B cell (primary cell): ENCODE measurements at regions not wholly inside any gene's neighbourhood (a gene's known extent, or its start where the extent isn't known, plus 50 kb on each side); places are given as distances from the start of the nearest gene placed in this dataset.

Experiments
- ATAC-seq: fragments of 200-7000 bp; cut with Tn5 transposase; one replicate; pipeline ENCODE4 v1.10.0; 2021; ENCODE audit warnings: low read depth, mild to moderate bottlenecking, moderate number of reproducible peaks, moderate library complexity
- CTCF ChIA-PET: fragments of 350-600 bp; sonication (Branson Sonifier 250); formaldehyde crosslinking; loops from one replicate; lab custom pipeline; 2021; ENCODE audit warnings: antibody characterized with exemption, inconsistent platforms; lab: Charles Lee
- POLR2A ChIA-PET: fragments of 350-600 bp; sonication (Branson Sonifier 250); formaldehyde crosslinking; loops from one replicate; lab custom pipeline; 2021; ENCODE audit warnings: antibody characterized with exemption; lab: Charles Lee
- DNase-seq: peaks from one replicate; pipeline ENCODE4 v3.0.0; 2013
- H2AFZ ChIP-seq: 2 replicates; pipeline ENCODE4 v1.6.1; 2012; ENCODE audit warnings: mild to moderate bottlenecking, low read depth, low read length; ENCODE audit not compliant: insufficient read depth, poor library complexity, severe bottlenecking
- H3K27ac ChIP-seq, 2 donors: 1 replicate in 1 of 2; 2 replicates in 1 of 2; pipeline ENCODE4 v1.5.1; 2012 to 2013; ENCODE audit warnings: low read length in 2 of 2, mild to moderate bottlenecking in 2 of 2, moderate library complexity in 1 of 2
- H3K27me3 ChIP-seq, 4 experiments: fragments of 200-600 bp in 1 of 4; sonication (generic) in 1 of 4; replicated peaks in 1 of 4; 1 replicate in 2 of 4; 2 replicates in 2 of 4; pipeline versions ENCODE4 v1.6.1 to v1.7.0; 2013 to 2016; ENCODE audit warnings: low read length in 3 of 4, mild to moderate bottlenecking in 2 of 4, mixed read lengths in 1 of 4, moderate library complexity in 1 of 4; ENCODE audit not compliant: insufficient read depth in 4 of 4, control insufficient read depth in 3 of 4; ENCODE audit errors: control extremely low read depth in 1 of 4
- H3K36me3 ChIP-seq, 2 experiments: replicated peaks in 1 of 2; 1 replicate in 1 of 2; 2 replicates in 1 of 2; pipeline versions ENCODE4 v1.6.1 to v1.7.1; 2013; ENCODE audit warnings: low read length in 1 of 2; ENCODE audit not compliant: insufficient read depth in 2 of 2, control insufficient read depth in 1 of 2; ENCODE audit errors: control extremely low read depth in 1 of 2, extremely low read depth in 1 of 2
- H3K4me1 ChIP-seq, 2 donors: fragments of 200-600 bp in 1 of 2; sonication (generic) in 1 of 2; 1 replicate in 1 of 2; 2 replicates in 1 of 2; pipeline versions ENCODE4 v1.5.1 to v1.6.1; 2013 to 2017; ENCODE audit warnings: low read length in 2 of 2; ENCODE audit not compliant: control insufficient read depth in 2 of 2, insufficient read depth in 2 of 2
- H3K4me2 ChIP-seq: replicated peaks from 2 replicates; pipeline ENCODE3; 2012; ENCODE audit warnings: mild to moderate bottlenecking, low read depth, low read length; ENCODE audit not compliant: poor library complexity, severe bottlenecking
- H3K4me3 ChIP-seq, 5 experiments: fragments of 200-600 bp in 1 of 5; sonication (generic) in 1 of 5; 1 replicate in 3 of 5; 2 replicates in 2 of 5; pipeline versions ENCODE4 v1.5.1 to v1.7.0; 2011 to 2016; ENCODE audit warnings: low read length in 4 of 5, mild to moderate bottlenecking in 4 of 5, low read depth in 2 of 5, control low read depth in 1 of 5, moderate library complexity in 1 of 5; ENCODE audit not compliant: insufficient read depth in 1 of 5; ENCODE audit errors: control extremely low read depth in 1 of 5, extremely low read depth in 1 of 5
- H3K79me2 ChIP-seq: fragments of 200-600 bp; sonication (generic); one replicate; pipeline ENCODE4 v1.6.0; 2016; ENCODE audit warnings: low read length; ENCODE audit not compliant: control insufficient read depth, insufficient read depth
- H3K9ac ChIP-seq: fragments of 200-600 bp; sonication (generic); 2 replicates; pipeline ENCODE4 v1.6.1; 2017; ENCODE audit warnings: mild to moderate bottlenecking, low read length, moderate library complexity
- H3K9me3 ChIP-seq, 3 donors: one replicate each; pipeline versions ENCODE4 v1.6.1 to v1.7.1; 2013; ENCODE audit warnings: low read length in 2 of 3; ENCODE audit not compliant: control insufficient read depth in 2 of 3, insufficient read depth in 1 of 3; ENCODE audit errors: control extremely low read depth in 1 of 3
- H4K20me1 ChIP-seq: 2 replicates; pipeline ENCODE4 v1.6.0; 2012; ENCODE audit warnings: mild to moderate bottlenecking, low read length; ENCODE audit not compliant: insufficient read depth, control insufficient read depth, poor library complexity, severe bottlenecking
- H3K27ac Mint-ChIP-seq: one replicate; pipeline ENCODE4 v1.8.0; 2021; ENCODE audit warnings: mixed read lengths
- H3K27me3 Mint-ChIP-seq: one replicate; pipeline ENCODE4 v1.8.0; 2021; ENCODE audit warnings: mixed read lengths
- H3K4me1 Mint-ChIP-seq: one replicate; pipeline ENCODE4 v1.8.0; 2021; ENCODE audit warnings: mixed read lengths
- H3K4me3 Mint-ChIP-seq: one replicate; pipeline ENCODE4 v1.8.0; 2021; ENCODE audit warnings: mixed read lengths
- H3K9me3 Mint-ChIP-seq: one replicate; pipeline ENCODE4 v1.8.0; 2022; ENCODE audit warnings: mixed read lengths; ENCODE audit not compliant: insufficient read depth
- EZH2 ChIP-seq: IDR thresholded peaks from 2 replicates; pipeline ENCODE4 v1.6.1; 2012; ENCODE audit warnings: borderline replicate concordance, low read depth, mild to moderate bottlenecking, moderate library complexity, low read length; ENCODE audit not compliant: insufficient read depth, poor library complexity, severe bottlenecking
- WGBS: methylation state at CpG from one replicate; pipeline ENCODE4 v1.1.5; 2013; ENCODE audit warnings: missing lambda C conversion rate; ENCODE audit not compliant: insufficient coverage; 5-methylcytosine and 5-hydroxymethylcytosine counted together
- intact Hi-C: fragments of 100-400 bp; cut with micrococcal nuclease; formaldehyde crosslinking; loops from one replicate; pipeline ENCODE4 v1.10.0; 2022
- TF ChIP-seq, protein P1 (sequence below): fragments of 200-600 bp; IDR thresholded peaks from one replicate; pipeline ENCODE4 v1.8.0; 2022; ENCODE audit warnings: antibody characterized with exemption, mild to moderate bottlenecking

DNA sequence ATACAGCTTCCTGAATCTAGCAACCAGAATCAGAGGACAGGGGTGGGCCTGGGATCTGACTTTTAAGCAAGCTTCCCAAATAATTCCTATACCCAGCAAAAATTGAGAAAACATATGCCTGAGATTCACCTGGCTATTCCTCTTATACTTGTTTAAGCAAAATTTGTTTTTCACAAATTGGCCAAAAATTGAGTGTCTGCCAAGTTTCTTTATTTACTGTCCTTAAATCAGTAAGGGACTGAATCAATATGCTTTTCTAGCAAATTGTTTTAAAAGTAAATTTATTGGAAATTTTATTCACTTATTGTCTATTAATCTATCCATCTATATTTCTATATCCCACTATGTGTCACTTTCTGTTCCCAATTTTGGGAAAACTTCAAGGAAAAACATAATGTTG lies 337.0 kb upstream of the ZNF804A start:
- Histone ChIP-seq H3K27ac (no peak overlapping the region), H3K27me3 (no peaks in the 10 kb centered on the region), H2AFZ (no peak overlapping the region), H3K9me3 (no peaks in the 10 kb centered on the region), H3K4me2 (no peak overlapping the region), H4K20me1 (no peaks in the 10 kb centered on the region), H3K4me3 (no peak overlapping the region), H3K79me2 (no peaks in the 10 kb centered on the region), H3K36me3 (no peaks in the 10 kb centered on the region), H3K4me1 (no peaks in the 10 kb centered on the region), H3K9ac (no peak overlapping the region)
- no peak for DNase-seq
- no peaks in the 10 kb centered on the region for H3K27me3 Mint-ChIP-seq
- H3K27ac Mint-ChIP-seq, result no peak overlapping the region
- CTCF ChIA-PET, result no interaction called here
- no peaks in the 10 kb centered on the region for H3K9me3 Mint-ChIP-seq
- no peak for ATAC-seq
- no peaks in the 10 kb centered on the region for H3K4me1 Mint-ChIP-seq
- TF ChIP-seq, protein P1, sequence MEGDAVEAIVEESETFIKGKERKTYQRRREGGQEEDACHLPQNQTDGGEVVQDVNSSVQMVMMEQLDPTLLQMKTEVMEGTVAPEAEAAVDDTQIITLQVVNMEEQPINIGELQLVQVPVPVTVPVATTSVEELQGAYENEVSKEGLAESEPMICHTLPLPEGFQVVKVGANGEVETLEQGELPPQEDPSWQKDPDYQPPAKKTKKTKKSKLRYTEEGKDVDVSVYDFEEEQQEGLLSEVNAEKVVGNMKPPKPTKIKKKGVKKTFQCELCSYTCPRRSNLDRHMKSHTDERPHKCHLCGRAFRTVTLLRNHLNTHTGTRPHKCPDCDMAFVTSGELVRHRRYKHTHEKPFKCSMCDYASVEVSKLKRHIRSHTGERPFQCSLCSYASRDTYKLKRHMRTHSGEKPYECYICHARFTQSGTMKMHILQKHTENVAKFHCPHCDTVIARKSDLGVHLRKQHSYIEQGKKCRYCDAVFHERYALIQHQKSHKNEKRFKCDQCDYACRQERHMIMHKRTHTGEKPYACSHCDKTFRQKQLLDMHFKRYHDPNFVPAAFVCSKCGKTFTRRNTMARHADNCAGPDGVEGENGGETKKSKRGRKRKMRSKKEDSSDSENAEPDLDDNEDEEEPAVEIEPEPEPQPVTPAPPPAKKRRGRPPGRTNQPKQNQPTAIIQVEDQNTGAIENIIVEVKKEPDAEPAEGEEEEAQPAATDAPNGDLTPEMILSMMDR, result no peak
- H3K4me3 Mint-ChIP-seq, result no peak overlapping the region
- POLR2A ChIA-PET, result no interaction called here
- intact Hi-C loops, result no loop called here

DNA sequence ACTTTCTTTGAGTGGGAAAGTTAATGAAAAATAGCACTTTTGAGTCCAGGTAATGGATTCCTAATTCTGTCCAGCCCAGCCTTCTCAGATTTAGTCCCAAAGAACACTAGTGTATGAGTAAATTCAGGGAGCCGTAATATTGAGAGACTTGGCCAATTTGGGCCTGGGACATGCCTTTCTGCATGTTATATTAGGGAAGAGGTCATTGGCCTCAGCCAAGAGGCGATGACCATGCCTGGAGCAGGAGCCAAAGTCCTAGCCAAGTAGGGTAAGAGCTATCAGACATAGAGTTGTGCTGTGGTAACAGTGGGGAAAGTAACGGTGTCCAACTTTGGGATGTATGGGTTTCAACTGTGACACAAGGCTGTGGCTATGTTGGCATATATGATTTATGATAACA lies 336.5 kb upstream of the ZNF804A start:
- no peaks in the 10 kb centered on the region for H3K4me1 ChIP-seq
- no peaks in the 10 kb centered on the region for H4K20me1 ChIP-seq
- H3K4me3 Mint-ChIP-seq, result no peak overlapping the region
- no peaks in the 10 kb centered on the region for H3K27me3 ChIP-seq
- no peak overlapping the region for H3K4me3 ChIP-seq
- no peak for ATAC-seq
- no peak overlapping the region for H3K4me2 ChIP-seq
- H3K9ac ChIP-seq, result no peak overlapping the region
- no peaks in the 10 kb centered on the region for H3K4me1 Mint-ChIP-seq
- intact Hi-C loops, result no loop called here
- ChIA-PET CTCF (no interaction called here), POLR2A (no interaction called here)
- H3K9me3 Mint-ChIP-seq, result no peaks in the 10 kb centered on the region
- no peak overlapping the region for H3K27ac ChIP-seq
- H3K36me3 ChIP-seq, result no peaks in the 10 kb centered on the region
- no peaks in the 10 kb centered on the region for H3K27me3 Mint-ChIP-seq
- TF ChIP-seq EZH2, result no peak
- TF ChIP-seq, protein P1, result no peak
- DNase-seq, result no peak
- no peak overlapping the region for H3K27ac Mint-ChIP-seq
- no peak overlapping the region for H2AFZ ChIP-seq
- H3K79me2 ChIP-seq, result no peaks in the 10 kb centered on the region
- H3K9me3 ChIP-seq, result no peaks in the 10 kb centered on the region
- WGBS, result 85% methylated on average over 2 of the region's 3 CpGs
